ENCODE measurements at regions not wholly inside any gene's neighbourhood (a gene's known extent, or its start where the extent isn't known, plus 50 kb on each side); places are given as distances from the start of the nearest gene placed in this dataset.

DNA sequence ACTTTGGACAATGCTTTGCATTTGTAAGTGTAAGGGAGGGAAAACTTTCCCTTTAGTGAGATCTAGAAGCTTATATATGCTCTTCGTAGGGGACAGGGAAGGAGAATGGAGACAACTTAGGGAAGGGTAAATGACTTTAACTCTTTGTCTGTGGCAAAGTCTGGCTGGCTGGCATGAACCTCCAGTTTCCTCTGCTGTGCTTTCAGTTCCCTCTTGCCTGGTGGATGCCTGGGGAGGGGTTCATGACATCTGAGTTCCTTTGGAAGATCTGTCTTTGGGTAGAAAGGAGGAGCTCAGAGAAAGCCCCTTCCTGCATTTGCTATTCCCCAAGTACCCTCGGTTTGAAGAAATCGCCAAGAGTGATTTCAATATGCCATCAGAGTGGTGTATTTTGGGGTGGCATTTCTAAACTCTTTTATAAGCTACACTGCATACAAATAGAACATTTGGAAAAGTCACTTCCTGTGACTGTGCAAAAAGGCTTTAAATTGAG, 143.6 kb downstream of the VAPA start:
- Histone ChIP-seq H3K27ac (peak overlapping the region; percentile 92), H3K4me2 (peak overlapping the region; percentile 57), H3K27me3 (ENCODE audit: insufficient read depth, low read depth) (no peaks in the 10 kb centered on the region), H3K36me3 (ENCODE audit: low read depth) (no peaks in the 10 kb centered on the region), H3K9me2 (ENCODE audit: insufficient read depth) (no peaks in the 10 kb centered on the region), H3K4me1 (replicated peaks; ENCODE audit: insufficient read depth) (peaks cover 35% of the 10 kb centered on the region), H3F3A (ENCODE audit: insufficient read depth, low read depth) (peaks cover 26% of the 10 kb centered on the region), H3K9me3 (ENCODE audit: insufficient read depth, low read depth) (no peaks in the 10 kb centered on the region), H3K4me3 (no peak overlapping the region), H2AFZ (no peak overlapping the region; the same call in 1 of the 2 replicates), H3K79me2 (ENCODE audit: low read depth) (no peaks in the 10 kb centered on the region), H4K20me1 (ENCODE audit: insufficient read depth) (no peaks in the 10 kb centered on the region)
- TF ChIP-seq, protein P1, sequence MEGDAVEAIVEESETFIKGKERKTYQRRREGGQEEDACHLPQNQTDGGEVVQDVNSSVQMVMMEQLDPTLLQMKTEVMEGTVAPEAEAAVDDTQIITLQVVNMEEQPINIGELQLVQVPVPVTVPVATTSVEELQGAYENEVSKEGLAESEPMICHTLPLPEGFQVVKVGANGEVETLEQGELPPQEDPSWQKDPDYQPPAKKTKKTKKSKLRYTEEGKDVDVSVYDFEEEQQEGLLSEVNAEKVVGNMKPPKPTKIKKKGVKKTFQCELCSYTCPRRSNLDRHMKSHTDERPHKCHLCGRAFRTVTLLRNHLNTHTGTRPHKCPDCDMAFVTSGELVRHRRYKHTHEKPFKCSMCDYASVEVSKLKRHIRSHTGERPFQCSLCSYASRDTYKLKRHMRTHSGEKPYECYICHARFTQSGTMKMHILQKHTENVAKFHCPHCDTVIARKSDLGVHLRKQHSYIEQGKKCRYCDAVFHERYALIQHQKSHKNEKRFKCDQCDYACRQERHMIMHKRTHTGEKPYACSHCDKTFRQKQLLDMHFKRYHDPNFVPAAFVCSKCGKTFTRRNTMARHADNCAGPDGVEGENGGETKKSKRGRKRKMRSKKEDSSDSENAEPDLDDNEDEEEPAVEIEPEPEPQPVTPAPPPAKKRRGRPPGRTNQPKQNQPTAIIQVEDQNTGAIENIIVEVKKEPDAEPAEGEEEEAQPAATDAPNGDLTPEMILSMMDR (conservative IDR thresholded peaks at IDR 0.05): no peak
- no peak for TF ChIP-seq EZH2 (IDR thresholded peaks at IDR 0.05; ENCODE audit: low read depth)
- ChIA-PET POLR2A (ENCODE audit: unreplicated experiment) (no interaction called here), CTCF (no interaction called here)
- BruUV-seq (replicated peaks): no TSS peak
- peak in 1 of 2 experiments; percentile 54 for DNase-seq
- intact Hi-C loops (cut with micrococcal nuclease; ENCODE audit: unreplicated experiment): no loop called here

DNA sequence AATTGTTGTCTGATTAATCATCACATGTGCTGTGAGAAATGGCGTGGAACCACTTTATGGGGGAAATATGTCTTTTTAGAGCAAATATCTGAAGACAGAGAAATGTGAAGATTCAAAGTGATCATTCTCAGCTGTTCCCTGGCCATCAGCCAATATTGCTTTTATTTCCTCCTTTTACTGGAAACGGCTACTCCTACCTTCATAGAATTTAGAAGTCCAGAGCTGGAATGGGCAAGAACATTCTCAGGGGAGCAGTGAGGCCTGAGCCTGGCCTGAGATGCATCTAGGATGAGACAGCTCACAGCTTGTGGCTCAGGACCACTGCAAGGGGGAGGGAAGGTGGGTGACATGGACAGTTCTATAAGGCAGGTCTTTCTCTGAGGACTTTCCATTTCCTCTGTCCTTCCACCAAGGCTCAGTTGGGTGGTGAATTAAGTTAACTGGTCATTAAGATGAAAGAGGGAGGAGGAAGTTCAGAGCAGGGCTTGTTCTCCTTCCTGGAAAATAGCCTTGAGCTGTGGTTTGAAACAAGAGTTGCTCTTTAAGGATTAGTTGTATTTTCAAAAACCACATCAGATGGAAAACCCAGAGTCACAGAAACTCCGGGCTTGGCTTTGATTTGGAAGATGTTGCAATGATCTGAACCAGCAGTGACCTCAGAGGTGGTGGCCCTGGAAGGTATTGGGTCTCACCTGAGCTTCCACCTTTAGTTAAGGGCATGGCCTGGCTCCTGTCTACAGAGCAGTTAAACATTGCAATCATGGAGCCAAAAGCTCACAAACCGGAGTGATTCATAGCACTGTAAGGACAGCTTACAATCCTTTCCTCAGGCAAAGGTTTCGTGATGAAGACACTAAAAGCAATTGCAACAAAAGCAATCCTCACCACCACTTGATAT, 144.3 kb downstream of the VAPA start:
- peaks cover 26% of the 10 kb centered on the region for H3F3A ChIP-seq (ENCODE audit: insufficient read depth, low read depth)
- intact Hi-C loops (cut with micrococcal nuclease; ENCODE audit: unreplicated experiment): no loop called here
- H3K79me2 ChIP-seq (ENCODE audit: low read depth): no peaks in the 10 kb centered on the region
- H3K9me2 ChIP-seq (ENCODE audit: insufficient read depth): no peaks in the 10 kb centered on the region
- ChIA-PET CTCF (no interaction called here), POLR2A (ENCODE audit: unreplicated experiment) (no interaction called here)
- H3K27me3 ChIP-seq (ENCODE audit: insufficient read depth, low read depth): no peaks in the 10 kb centered on the region
- DNase-seq: peak in 1 of 2 experiments; percentile 96
- H4K20me1 ChIP-seq (ENCODE audit: insufficient read depth): no peaks in the 10 kb centered on the region
- no peak overlapping the region for H3K4me3 ChIP-seq
- peak overlapping the region; percentile 39 for H2AFZ ChIP-seq
- H3K4me1 ChIP-seq (replicated peaks; ENCODE audit: insufficient read depth): peaks cover 35% of the 10 kb centered on the region
- H3K9me3 ChIP-seq (ENCODE audit: insufficient read depth, low read depth): no peaks in the 10 kb centered on the region
- H3K4me2 ChIP-seq: peak overlapping the region; percentile 57
- no TSS peak for BruUV-seq (replicated peaks)
- TF ChIP-seq, protein P1 (conservative IDR thresholded peaks at IDR 0.05): no peak
- TF ChIP-seq EZH2 (IDR thresholded peaks at IDR 0.05; ENCODE audit: low read depth): no peak
- H3K27ac ChIP-seq: peak overlapping the region; percentile 92
- no peaks in the 10 kb centered on the region for H3K36me3 ChIP-seq (ENCODE audit: low read depth)

DNA sequence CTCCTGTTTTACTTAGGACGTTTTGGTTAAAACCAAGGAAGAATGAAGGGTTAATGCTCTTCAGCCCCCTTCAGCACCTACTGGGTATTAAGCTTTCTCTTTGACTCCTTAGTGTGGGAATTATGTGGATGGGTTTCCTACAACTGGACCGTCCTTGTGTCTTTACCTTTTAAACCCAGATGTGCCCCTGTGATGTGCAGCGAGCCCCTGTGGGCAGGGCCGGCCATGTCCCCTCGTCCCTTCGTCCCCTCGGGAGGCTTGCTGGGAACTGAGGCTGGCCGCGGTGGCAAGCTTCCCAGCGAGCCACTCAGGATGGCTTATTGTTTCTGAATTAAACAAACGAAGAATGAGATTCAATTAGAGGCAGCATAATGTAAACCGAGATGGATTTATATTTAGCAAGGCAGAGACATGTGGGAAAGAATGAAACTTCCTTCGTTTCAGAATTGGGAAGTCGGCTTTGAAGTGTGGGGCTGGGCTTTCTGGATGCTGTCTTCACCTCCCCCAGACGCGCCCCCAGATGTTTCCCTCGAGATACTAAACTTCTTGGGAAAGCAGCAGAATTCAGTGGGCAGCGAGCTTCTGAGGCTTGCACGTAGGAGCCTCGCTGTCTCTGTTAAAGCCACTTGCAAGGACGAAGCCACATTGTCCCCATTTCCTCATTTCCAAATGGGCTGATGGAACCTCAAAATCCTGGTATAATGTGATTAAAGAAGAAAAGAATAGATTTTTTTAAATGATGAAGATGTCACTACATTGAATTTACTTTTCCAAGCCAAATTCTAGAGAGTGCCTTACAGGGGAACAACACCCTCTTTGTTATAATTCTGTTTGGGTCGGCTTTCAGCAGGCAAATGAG, 146.0 kb downstream of the VAPA start:
- intact Hi-C loops (cut with micrococcal nuclease; ENCODE audit: unreplicated experiment): no loop called here
- no peak overlapping the region for H3K4me2 ChIP-seq
- H3K9me3 ChIP-seq (ENCODE audit: insufficient read depth, low read depth): no peaks in the 10 kb centered on the region
- POLR2A ChIA-PET (ENCODE audit: unreplicated experiment): no interaction called here
- CTCF ChIA-PET: no interaction called here
- peak overlapping the region; percentile 92; the same call in 1 of the 2 replicates for H3K27ac ChIP-seq
- H4K20me1 ChIP-seq (ENCODE audit: insufficient read depth): no peaks in the 10 kb centered on the region
- H3F3A ChIP-seq (ENCODE audit: insufficient read depth, low read depth): peaks cover 26% of the 10 kb centered on the region
- no peak overlapping the region for H2AFZ ChIP-seq
- no peaks in the 10 kb centered on the region for H3K9me2 ChIP-seq (ENCODE audit: insufficient read depth)
- no peaks in the 10 kb centered on the region for H3K79me2 ChIP-seq (ENCODE audit: low read depth)
- DNase-seq: no peak
- H3K36me3 ChIP-seq (ENCODE audit: low read depth): no peaks in the 10 kb centered on the region
- H3K27me3 ChIP-seq (ENCODE audit: insufficient read depth, low read depth): no peaks in the 10 kb centered on the region
- no TSS peak for BruUV-seq (replicated peaks)
- TF ChIP-seq, protein P1 (conservative IDR thresholded peaks at IDR 0.05): no peak
- TF ChIP-seq EZH2 (IDR thresholded peaks at IDR 0.05; ENCODE audit: low read depth): no peak
- no peak overlapping the region for H3K4me3 ChIP-seq
- H3K4me1 ChIP-seq (replicated peaks; ENCODE audit: insufficient read depth): peaks cover 35% of the 10 kb centered on the region
